ENCODE measurements at regions not wholly inside any gene's neighbourhood (a gene's known extent, or its start where the extent isn't known, plus 50 kb on each side); places are given as distances from the start of the nearest gene placed in this dataset.

DNA sequence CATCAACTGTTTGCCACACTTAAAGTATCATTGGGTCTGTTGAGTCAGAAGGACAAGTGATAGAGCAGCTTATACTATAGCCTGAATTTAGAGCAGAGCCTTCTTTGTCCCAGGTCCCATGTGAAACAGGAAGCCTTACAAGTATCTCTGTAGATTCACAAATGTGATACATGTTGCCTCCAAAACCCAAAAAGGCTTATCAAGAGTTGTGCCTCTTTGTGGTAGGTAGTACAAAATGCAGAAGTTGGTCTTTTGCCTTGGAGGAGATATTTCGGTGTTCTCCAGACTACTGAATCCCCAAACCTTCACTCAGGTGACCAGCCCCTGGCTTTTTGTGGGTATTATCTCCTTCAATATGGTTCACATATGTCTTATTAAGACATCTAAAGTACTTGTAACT lies 121.2 kb downstream of the GPCPD1 start:
- TF ChIP-seq, protein P1, sequence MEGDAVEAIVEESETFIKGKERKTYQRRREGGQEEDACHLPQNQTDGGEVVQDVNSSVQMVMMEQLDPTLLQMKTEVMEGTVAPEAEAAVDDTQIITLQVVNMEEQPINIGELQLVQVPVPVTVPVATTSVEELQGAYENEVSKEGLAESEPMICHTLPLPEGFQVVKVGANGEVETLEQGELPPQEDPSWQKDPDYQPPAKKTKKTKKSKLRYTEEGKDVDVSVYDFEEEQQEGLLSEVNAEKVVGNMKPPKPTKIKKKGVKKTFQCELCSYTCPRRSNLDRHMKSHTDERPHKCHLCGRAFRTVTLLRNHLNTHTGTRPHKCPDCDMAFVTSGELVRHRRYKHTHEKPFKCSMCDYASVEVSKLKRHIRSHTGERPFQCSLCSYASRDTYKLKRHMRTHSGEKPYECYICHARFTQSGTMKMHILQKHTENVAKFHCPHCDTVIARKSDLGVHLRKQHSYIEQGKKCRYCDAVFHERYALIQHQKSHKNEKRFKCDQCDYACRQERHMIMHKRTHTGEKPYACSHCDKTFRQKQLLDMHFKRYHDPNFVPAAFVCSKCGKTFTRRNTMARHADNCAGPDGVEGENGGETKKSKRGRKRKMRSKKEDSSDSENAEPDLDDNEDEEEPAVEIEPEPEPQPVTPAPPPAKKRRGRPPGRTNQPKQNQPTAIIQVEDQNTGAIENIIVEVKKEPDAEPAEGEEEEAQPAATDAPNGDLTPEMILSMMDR (conservative IDR thresholded peaks at IDR 0.05 in 1 of 2, IDR thresholded peaks at IDR 0.05 in 1 of 2; ENCODE audit: extremely low read depth in 1 of 2, insufficient read depth in 1 of 2, low read depth in 1 of 2, low read length in 2 of 2), result no peak
- no peak for TF ChIP-seq EZH2 (IDR thresholded peaks at IDR 0.05; ENCODE audit: borderline replicate concordance, low read length)
